Liver (tissue), 8 donors: ENCODE measurements at regions not wholly inside any gene's neighbourhood (a gene's known extent, or its start where the extent isn't known, plus 50 kb on each side); places are given as distances from the start of the nearest gene placed in this dataset.

Source experiments
- DNase-seq: peaks from one replicate; pipeline ENCODE4 v3.0.0-alpha.2; 2017; ENCODE audit warnings: low spot score
- H3K27ac ChIP-seq, 2 donors: one replicate each; pipeline ENCODE4 v1.7.0; 2013; ENCODE audit warnings: inconsistent platforms in 2 of 2, low read length in 2 of 2, control low read depth in 1 of 2, low read depth in 1 of 2, mild to moderate bottlenecking in 1 of 2
- H3K27me3 ChIP-seq, 4 donors: one replicate each; pipeline versions ENCODE4 v1.6.1 to v1.7.0; 2013; ENCODE audit warnings: low read length in 3 of 4, inconsistent platforms in 1 of 4, mild to moderate bottlenecking in 1 of 4, moderate library complexity in 1 of 4; ENCODE audit not compliant: control insufficient read depth in 4 of 4, insufficient read depth in 4 of 4
- H3K36me3 ChIP-seq, 4 donors: one replicate each; pipeline versions ENCODE4 v1.6.1 to v1.7.0; 2013; ENCODE audit warnings: low read length in 3 of 4, mild to moderate bottlenecking in 3 of 4, low read depth in 1 of 4, moderate library complexity in 1 of 4; ENCODE audit not compliant: control insufficient read depth in 4 of 4, insufficient read depth in 3 of 4
- H3K4me1 ChIP-seq, 4 donors: one replicate each; pipeline versions ENCODE4 v1.6.1 to v1.7.0; 2013; ENCODE audit warnings: low read length in 3 of 4, mild to moderate bottlenecking in 3 of 4, moderate library complexity in 1 of 4; ENCODE audit not compliant: control insufficient read depth in 4 of 4, insufficient read depth in 4 of 4
- H3K4me3 ChIP-seq, 3 donors: one replicate each; pipeline versions ENCODE4 v1.6.1 to v1.7.0; 2013; ENCODE audit warnings: low read length in 3 of 3, control low read depth in 1 of 3, low read depth in 1 of 3, mild to moderate bottlenecking in 1 of 3
- H3K9ac ChIP-seq, 2 donors: one replicate each; pipeline ENCODE4 v1.7.0; 2013; ENCODE audit warnings: low read length in 2 of 2, mild to moderate bottlenecking in 2 of 2, moderate library complexity in 2 of 2, control low read depth in 1 of 2, low read depth in 1 of 2
- H3K9me3 ChIP-seq, 4 donors: one replicate each; pipeline versions ENCODE4 v1.6.1 to v1.7.0; 2013; ENCODE audit warnings: low read length in 3 of 4; ENCODE audit not compliant: control insufficient read depth in 4 of 4
- ATF3 ChIP-seq: IDR thresholded peaks from 2 replicates; pipeline ENCODE4 v1.6.1; 2016; ENCODE audit warnings: antibody characterized with exemption
- EGR1 ChIP-seq, 2 donors: IDR thresholded peaks; 2 replicates each; pipeline ENCODE4 v1.6.1; 2016 to 2018; ENCODE audit warnings: antibody characterized with exemption in 2 of 2, low read depth in 2 of 2
- GABPA ChIP-seq, 2 donors: IDR thresholded peaks in 1 of 2; conservative IDR thresholded peaks in 1 of 2; 2 replicates each; pipeline ENCODE4 v1.6.1; 2016; ENCODE audit warnings: antibody characterized with exemption in 2 of 2, mild to moderate bottlenecking in 1 of 2, moderate library complexity in 1 of 2
- HNF4A ChIP-seq, 2 donors: conservative IDR thresholded peaks; 2 replicates each; pipeline ENCODE4 v1.6.1; 2016; ENCODE audit warnings: antibody characterized with exemption in 2 of 2, mild to moderate bottlenecking in 2 of 2
- HNF4G ChIP-seq: IDR thresholded peaks from 2 replicates; pipeline ENCODE4 v1.6.1; 2016; ENCODE audit warnings: antibody characterized with exemption
- JUND ChIP-seq, 2 donors: IDR thresholded peaks; 2 replicates each; pipeline ENCODE4 v1.6.1; 2016; ENCODE audit warnings: antibody characterized with exemption in 2 of 2
- RAD21 ChIP-seq, 2 donors: IDR thresholded peaks; 2 replicates each; pipeline ENCODE4 v1.6.1; 2016; ENCODE audit warnings: antibody characterized with exemption in 2 of 2, mild to moderate bottlenecking in 2 of 2
- REST ChIP-seq: IDR thresholded peaks from 2 replicates; pipeline ENCODE4 v1.6.1; 2016; ENCODE audit warnings: antibody characterized with exemption, mild to moderate bottlenecking
- TAF1 ChIP-seq: conservative IDR thresholded peaks from 2 replicates; pipeline ENCODE4 v1.6.1; 2016; ENCODE audit warnings: antibody characterized with exemption, mild to moderate bottlenecking
- YY1 ChIP-seq: IDR thresholded peaks from 2 replicates; pipeline ENCODE4 v1.6.1; 2016; ENCODE audit warnings: antibody characterized with exemption, mild to moderate bottlenecking
- WGBS: extraction: QIAGEN DNeasy Blood & Tissue Kit; methylation state at CpG from one replicate; pipeline ENCODE4 v1.1.7; 2013; 5-methylcytosine and 5-hydroxymethylcytosine counted together
- TF ChIP-seq, protein P1 (sequence below): fragments of 150-350 bp; IDR thresholded peaks from 2 replicates; pipeline ENCODE4 v1.5.1; 2017; ENCODE audit warnings: improper control_type of control experiment, low read depth, low read length; ENCODE audit not compliant: missing input control
- TF ChIP-seq, protein P2 (sequence below): IDR thresholded peaks from 2 replicates; pipeline ENCODE4 v1.6.1; 2016; ENCODE audit warnings: antibody characterized with exemption
- donor health status: healthy.
- donor health status: healthy.
- donor health status: healthy.
- donor health status: healthy.
- donor health status: healthy.

DNA sequence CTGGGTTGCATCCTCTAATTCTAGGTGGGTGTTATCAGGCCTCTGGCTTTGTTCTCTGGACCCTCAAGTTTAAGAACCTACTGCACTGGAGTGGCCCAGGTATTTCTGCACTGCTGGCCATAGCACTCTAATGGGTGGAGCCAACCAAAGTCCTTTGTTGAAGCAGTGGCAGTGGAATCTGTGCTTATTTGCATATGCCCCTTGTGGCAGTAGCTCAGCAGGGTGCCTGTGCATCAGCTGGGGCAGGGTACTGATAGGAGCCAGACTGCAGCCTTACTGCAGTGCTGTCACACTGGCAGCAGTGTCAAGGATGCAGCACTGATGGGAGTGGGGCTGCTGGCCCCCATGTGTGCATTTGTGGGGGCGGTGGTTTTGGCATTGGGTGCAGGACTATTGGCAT, 660.6 kb downstream of the LRRIQ3 start:
- 80% methylated on average over 1 of the region's 1 CpG for WGBS
- no peak for DNase-seq
- no peaks in the 10 kb centered on the region for H3K36me3 ChIP-seq
- H3K9me3 ChIP-seq = peaks cover 0 to 2% (median 0%) of the 10 kb centered on the region in 4 donors
- no peak overlapping the region for H3K27ac ChIP-seq
- no peak overlapping the region for H3K9ac ChIP-seq
- H3K4me1 ChIP-seq = no peaks in the 10 kb centered on the region
- H3K4me3 ChIP-seq = no peak overlapping the region
- no peak for TF ChIP-seq HNF4G
- no peak for TF ChIP-seq EGR1 (IDR thresholded peaks at IDR 0.05; ENCODE audit: low read depth in 2 of 2)
- no peak for TF ChIP-seq TAF1
- TF ChIP-seq REST = no peak
- TF ChIP-seq GABPA (IDR thresholded peaks at IDR 0.05 in 1 of 2, conservative IDR thresholded peaks at IDR 0.05 in 1 of 2) = no peak
- no peak for TF ChIP-seq HNF4A (conservative IDR thresholded peaks at IDR 0.05)
- TF ChIP-seq RAD21 (IDR thresholded peaks at IDR 0.05) = no peak
- TF ChIP-seq, protein P1, sequence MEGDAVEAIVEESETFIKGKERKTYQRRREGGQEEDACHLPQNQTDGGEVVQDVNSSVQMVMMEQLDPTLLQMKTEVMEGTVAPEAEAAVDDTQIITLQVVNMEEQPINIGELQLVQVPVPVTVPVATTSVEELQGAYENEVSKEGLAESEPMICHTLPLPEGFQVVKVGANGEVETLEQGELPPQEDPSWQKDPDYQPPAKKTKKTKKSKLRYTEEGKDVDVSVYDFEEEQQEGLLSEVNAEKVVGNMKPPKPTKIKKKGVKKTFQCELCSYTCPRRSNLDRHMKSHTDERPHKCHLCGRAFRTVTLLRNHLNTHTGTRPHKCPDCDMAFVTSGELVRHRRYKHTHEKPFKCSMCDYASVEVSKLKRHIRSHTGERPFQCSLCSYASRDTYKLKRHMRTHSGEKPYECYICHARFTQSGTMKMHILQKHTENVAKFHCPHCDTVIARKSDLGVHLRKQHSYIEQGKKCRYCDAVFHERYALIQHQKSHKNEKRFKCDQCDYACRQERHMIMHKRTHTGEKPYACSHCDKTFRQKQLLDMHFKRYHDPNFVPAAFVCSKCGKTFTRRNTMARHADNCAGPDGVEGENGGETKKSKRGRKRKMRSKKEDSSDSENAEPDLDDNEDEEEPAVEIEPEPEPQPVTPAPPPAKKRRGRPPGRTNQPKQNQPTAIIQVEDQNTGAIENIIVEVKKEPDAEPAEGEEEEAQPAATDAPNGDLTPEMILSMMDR = no peak
- TF ChIP-seq, protein P2, sequence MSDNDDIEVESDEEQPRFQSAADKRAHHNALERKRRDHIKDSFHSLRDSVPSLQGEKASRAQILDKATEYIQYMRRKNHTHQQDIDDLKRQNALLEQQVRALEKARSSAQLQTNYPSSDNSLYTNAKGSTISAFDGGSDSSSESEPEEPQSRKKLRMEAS = no peak
- H3K27me3 ChIP-seq = peaks cover 0 to 2% (median 0%) of the 10 kb centered on the region in 4 donors

- no peak for DNase-seq
- TF ChIP-seq YY1 = no peak
- no peak for TF ChIP-seq ATF3
- TF ChIP-seq, protein P2 = no peak
- TF ChIP-seq JUND (IDR thresholded peaks at IDR 0.05) = no peak
- TF ChIP-seq TAF1 = no peak
- H3K4me1 ChIP-seq = no peaks in the 10 kb centered on the region
- no peaks in the 10 kb centered on the region for H3K27me3 ChIP-seq
- 72% methylated on average over 3 of the region's 3 CpGs for WGBS
- H3K27ac ChIP-seq = no peak overlapping the region
- H3K9me3 ChIP-seq = no peaks in the 10 kb centered on the region
- H3K4me3 ChIP-seq = no peak overlapping the region
- no peak overlapping the region for H3K9ac ChIP-seq
- no peaks in the 10 kb centered on the region for H3K36me3 ChIP-seq
Measured at GRCh38 chr1:73517603-73518191, 680.3 kb downstream of the LRRIQ3 start.
